Liver (tissue), 8 donors: ENCODE measurements at regions not wholly inside any gene's neighbourhood (a gene's known extent, or its start where the extent isn't known, plus 50 kb on each side); places are given as distances from the start of the nearest gene placed in this dataset.

Source experiments
- DNase-seq: peaks from one replicate; pipeline ENCODE4 v3.0.0-alpha.2; 2017; ENCODE audit warnings: low spot score
- H3K27ac ChIP-seq, 2 donors: one replicate each; pipeline ENCODE4 v1.7.0; 2013; ENCODE audit warnings: inconsistent platforms in 2 of 2, low read length in 2 of 2, control low read depth in 1 of 2, low read depth in 1 of 2, mild to moderate bottlenecking in 1 of 2
- H3K27me3 ChIP-seq, 4 donors: one replicate each; pipeline versions ENCODE4 v1.6.1 to v1.7.0; 2013; ENCODE audit warnings: low read length in 3 of 4, inconsistent platforms in 1 of 4, mild to moderate bottlenecking in 1 of 4, moderate library complexity in 1 of 4; ENCODE audit not compliant: control insufficient read depth in 4 of 4, insufficient read depth in 4 of 4
- H3K36me3 ChIP-seq, 4 donors: one replicate each; pipeline versions ENCODE4 v1.6.1 to v1.7.0; 2013; ENCODE audit warnings: low read length in 3 of 4, mild to moderate bottlenecking in 3 of 4, low read depth in 1 of 4, moderate library complexity in 1 of 4; ENCODE audit not compliant: control insufficient read depth in 4 of 4, insufficient read depth in 3 of 4
- H3K4me1 ChIP-seq, 4 donors: one replicate each; pipeline versions ENCODE4 v1.6.1 to v1.7.0; 2013; ENCODE audit warnings: low read length in 3 of 4, mild to moderate bottlenecking in 3 of 4, moderate library complexity in 1 of 4; ENCODE audit not compliant: control insufficient read depth in 4 of 4, insufficient read depth in 4 of 4
- H3K4me3 ChIP-seq, 3 donors: one replicate each; pipeline versions ENCODE4 v1.6.1 to v1.7.0; 2013; ENCODE audit warnings: low read length in 3 of 3, control low read depth in 1 of 3, low read depth in 1 of 3, mild to moderate bottlenecking in 1 of 3
- H3K9ac ChIP-seq, 2 donors: one replicate each; pipeline ENCODE4 v1.7.0; 2013; ENCODE audit warnings: low read length in 2 of 2, mild to moderate bottlenecking in 2 of 2, moderate library complexity in 2 of 2, control low read depth in 1 of 2, low read depth in 1 of 2
- H3K9me3 ChIP-seq, 4 donors: one replicate each; pipeline versions ENCODE4 v1.6.1 to v1.7.0; 2013; ENCODE audit warnings: low read length in 3 of 4; ENCODE audit not compliant: control insufficient read depth in 4 of 4
- CTCF ChIP-seq: fragments of 150-350 bp; IDR thresholded peaks from 2 replicates; pipeline ENCODE4 v1.5.1; 2017; ENCODE audit warnings: improper control_type of control experiment, low read depth, low read length; ENCODE audit not compliant: missing input control
- EGR1 ChIP-seq, 2 donors: IDR thresholded peaks; 2 replicates each; pipeline ENCODE4 v1.6.1; 2016 to 2018; ENCODE audit warnings: antibody characterized with exemption in 2 of 2, low read depth in 2 of 2
- FOXA1 ChIP-seq: IDR thresholded peaks from 2 replicates; pipeline ENCODE4 v1.6.1; 2016; ENCODE audit warnings: antibody characterized with exemption
- FOXA2 ChIP-seq: IDR thresholded peaks from 2 replicates; pipeline ENCODE4 v1.6.1; 2016; ENCODE audit warnings: antibody characterized with exemption
- HNF4A ChIP-seq, 2 donors: conservative IDR thresholded peaks; 2 replicates each; pipeline ENCODE4 v1.6.1; 2016; ENCODE audit warnings: antibody characterized with exemption in 2 of 2, mild to moderate bottlenecking in 2 of 2
- HNF4G ChIP-seq: IDR thresholded peaks from 2 replicates; pipeline ENCODE4 v1.6.1; 2016; ENCODE audit warnings: antibody characterized with exemption
- JUND ChIP-seq, 2 donors: IDR thresholded peaks; 2 replicates each; pipeline ENCODE4 v1.6.1; 2016; ENCODE audit warnings: antibody characterized with exemption in 2 of 2
- MAX ChIP-seq: IDR thresholded peaks from 2 replicates; pipeline ENCODE4 v1.6.1; 2016; ENCODE audit warnings: antibody characterized with exemption
- NR2F2 ChIP-seq: IDR thresholded peaks from 2 replicates; pipeline ENCODE4 v1.6.1; 2016; ENCODE audit warnings: antibody characterized with exemption
- RAD21 ChIP-seq, 2 donors: IDR thresholded peaks; 2 replicates each; pipeline ENCODE4 v1.6.1; 2016; ENCODE audit warnings: antibody characterized with exemption in 2 of 2, mild to moderate bottlenecking in 2 of 2
- REST ChIP-seq: IDR thresholded peaks from 2 replicates; pipeline ENCODE4 v1.6.1; 2016; ENCODE audit warnings: antibody characterized with exemption, mild to moderate bottlenecking
- RXRA ChIP-seq, 2 donors: IDR thresholded peaks; 2 replicates each; pipeline ENCODE4 v1.6.1; 2017 to 2018; ENCODE audit warnings: antibody characterized with exemption in 2 of 2, mild to moderate bottlenecking in 1 of 2
- SP1 ChIP-seq: IDR thresholded peaks from 2 replicates; pipeline ENCODE4 v1.6.1; 2018; ENCODE audit warnings: antibody characterized with exemption, mild to moderate bottlenecking
- TAF1 ChIP-seq: conservative IDR thresholded peaks from 2 replicates; pipeline ENCODE4 v1.6.1; 2016; ENCODE audit warnings: antibody characterized with exemption, mild to moderate bottlenecking
- YY1 ChIP-seq: IDR thresholded peaks from 2 replicates; pipeline ENCODE4 v1.6.1; 2016; ENCODE audit warnings: antibody characterized with exemption, mild to moderate bottlenecking
- ZBTB33 ChIP-seq: IDR thresholded peaks from 2 replicates; pipeline ENCODE4 v1.6.1; 2016; ENCODE audit warnings: antibody characterized with exemption
- WGBS: extraction: QIAGEN DNeasy Blood & Tissue Kit; methylation state at CpG from one replicate; pipeline ENCODE4 v1.1.7; 2013; 5-methylcytosine and 5-hydroxymethylcytosine counted together
- donor health status: healthy.
- donor health status: healthy.
- donor health status: healthy.
- donor health status: healthy.
- donor health status: healthy.

- H3K4me1 ChIP-seq = no peaks in the 10 kb centered on the region
- no peak for TF ChIP-seq RAD21 (IDR thresholded peaks at IDR 0.05)
- TF ChIP-seq SP1 = no peak
- TF ChIP-seq HNF4G = no peak
- TF ChIP-seq CTCF = no peak
- TF ChIP-seq JUND (IDR thresholded peaks at IDR 0.05) = no peak
- no peak for TF ChIP-seq FOXA2
- no peak for TF ChIP-seq RXRA (IDR thresholded peaks at IDR 0.05)
- no peak for TF ChIP-seq REST
- no peak for TF ChIP-seq YY1
- H3K36me3 ChIP-seq = no peaks in the 10 kb centered on the region
- H3K9me3 ChIP-seq = peaks cover 0 to 8% (median 2%) of the 10 kb centered on the region in 4 donors
- H3K27ac ChIP-seq = no peak overlapping the region
- WGBS = 94% methylated on average over 4 of the region's 4 CpGs
- H3K9ac ChIP-seq = no peak overlapping the region
- H3K4me3 ChIP-seq = no peak overlapping the region
- no peaks in the 10 kb centered on the region for H3K27me3 ChIP-seq
- DNase-seq = no peak
Measured at GRCh38 chrX:40373025-40373424, 207.7 kb upstream of the ATP6AP2 start.

- H3K27ac ChIP-seq = no peak overlapping the region
- no peaks in the 10 kb centered on the region for H3K36me3 ChIP-seq
- DNase-seq = no peak
- no peaks in the 10 kb centered on the region for H3K4me1 ChIP-seq
- H3K27me3 ChIP-seq = no peaks in the 10 kb centered on the region
- 96% methylated on average over 6 of the region's 6 CpGs for WGBS
- TF ChIP-seq MAX (no peak), NR2F2 (no peak), JUND (IDR thresholded peaks at IDR 0.05) (no peak), FOXA1 (no peak), SP1 (no peak), TAF1 (no peak), YY1 (no peak), HNF4A (conservative IDR thresholded peaks at IDR 0.05) (no peak)
- no peak overlapping the region for H3K9ac ChIP-seq
- no peak overlapping the region for H3K4me3 ChIP-seq
- H3K9me3 ChIP-seq = peaks cover 0 to 3% (median 0%) of the 10 kb centered on the region in 4 donors
Measured at GRCh38 chrX:40371376-40371775, 209.4 kb upstream of the ATP6AP2 start.

- 76% methylated on average over 6 of the region's 6 CpGs for WGBS
- TF ChIP-seq JUND (IDR thresholded peaks at IDR 0.05) = no peak
- TF ChIP-seq EGR1 (IDR thresholded peaks at IDR 0.05; ENCODE audit: low read depth in 2 of 2) = no peak
- no peak for TF ChIP-seq CTCF
- no peak for TF ChIP-seq ZBTB33
- Histone ChIP-seq H3K4me1 (no peaks in the 10 kb centered on the region), H3K9ac (no peak overlapping the region), H3K27me3 (no peaks in the 10 kb centered on the region), H3K4me3 (no peak overlapping the region), H3K9me3 (peaks cover 0 to 8% (median 3%) of the 10 kb centered on the region in 4 donors), H3K27ac (no peak overlapping the region), H3K36me3 (no peaks in the 10 kb centered on the region)
- DNase-seq = no peak
Measured at GRCh38 chrX:40368611-40369061, 212.1 kb upstream of the ATP6AP2 start.
